ENCODE measurements at regions not wholly inside any gene's neighbourhood (a gene's known extent, or its start where the extent isn't known, plus 50 kb on each side); places are given as distances from the start of the nearest gene placed in this dataset.

DNA sequence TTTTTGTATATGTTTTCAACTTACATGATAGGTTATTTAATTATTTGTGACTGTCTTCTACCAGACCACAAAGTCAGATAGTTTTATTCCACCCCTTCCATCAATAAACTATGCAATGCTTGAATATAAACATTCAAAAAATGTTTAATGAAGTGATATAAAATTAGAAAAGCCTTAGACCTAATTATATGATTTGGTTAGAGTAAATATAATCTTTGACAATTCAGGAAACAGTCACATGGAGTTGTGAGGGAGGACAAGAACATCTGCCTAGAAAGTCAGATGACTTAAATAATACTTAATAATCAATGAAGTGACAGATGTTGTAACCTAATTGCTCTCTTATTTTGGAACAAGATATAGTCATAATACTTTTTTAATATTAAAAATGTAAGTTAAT, 710.3 kb downstream of the ZBBX start:
- TF ChIP-seq, protein P1, sequence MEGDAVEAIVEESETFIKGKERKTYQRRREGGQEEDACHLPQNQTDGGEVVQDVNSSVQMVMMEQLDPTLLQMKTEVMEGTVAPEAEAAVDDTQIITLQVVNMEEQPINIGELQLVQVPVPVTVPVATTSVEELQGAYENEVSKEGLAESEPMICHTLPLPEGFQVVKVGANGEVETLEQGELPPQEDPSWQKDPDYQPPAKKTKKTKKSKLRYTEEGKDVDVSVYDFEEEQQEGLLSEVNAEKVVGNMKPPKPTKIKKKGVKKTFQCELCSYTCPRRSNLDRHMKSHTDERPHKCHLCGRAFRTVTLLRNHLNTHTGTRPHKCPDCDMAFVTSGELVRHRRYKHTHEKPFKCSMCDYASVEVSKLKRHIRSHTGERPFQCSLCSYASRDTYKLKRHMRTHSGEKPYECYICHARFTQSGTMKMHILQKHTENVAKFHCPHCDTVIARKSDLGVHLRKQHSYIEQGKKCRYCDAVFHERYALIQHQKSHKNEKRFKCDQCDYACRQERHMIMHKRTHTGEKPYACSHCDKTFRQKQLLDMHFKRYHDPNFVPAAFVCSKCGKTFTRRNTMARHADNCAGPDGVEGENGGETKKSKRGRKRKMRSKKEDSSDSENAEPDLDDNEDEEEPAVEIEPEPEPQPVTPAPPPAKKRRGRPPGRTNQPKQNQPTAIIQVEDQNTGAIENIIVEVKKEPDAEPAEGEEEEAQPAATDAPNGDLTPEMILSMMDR (IDR thresholded peaks at IDR 0.05; ENCODE audit: poor library complexity, severe bottlenecking): no peak
- TF ChIP-seq EP300 (conservative IDR thresholded peaks at IDR 0.05; ENCODE audit: poor library complexity, severe bottlenecking) (no peak), REST (IDR thresholded peaks at IDR 0.05; ENCODE audit: borderline replicate concordance) (no peak), MXI1 (conservative IDR thresholded peaks at IDR 0.05; ENCODE audit: poor library complexity, severe bottlenecking) (no peak), TAF1 (IDR thresholded peaks at IDR 0.05; ENCODE audit: low read depth) (no peak), POLR2AphosphoS5 (IDR thresholded peaks at IDR 0.05) (no peak), EZH2 (IDR thresholded peaks at IDR 0.05; ENCODE audit: borderline replicate concordance, insufficient read depth, low read length, poor library complexity, severe bottlenecking) (no peak), SMC3 (conservative IDR thresholded peaks at IDR 0.05; ENCODE audit: poor library complexity) (no peak)

All from neural cell (in vitro differentiated cells).